GM18873 (cell line): ENCODE measurements at regions not wholly inside any gene's neighbourhood (a gene's known extent, or its start where the extent isn't known, plus 50 kb on each side); places are given as distances from the start of the nearest gene placed in this dataset.
"Not testable (repeated sequence)": the region's sequence is repeated elsewhere in the genome, so short reads cannot be mapped to it uniquely, and the experiment has no call there.

ENCODE experiments used
- ATAC-seq: cut with Tn5 transposase; IDR thresholded peaks from one replicate; pipeline ENCODE4 v1.9.1; 2021; ENCODE audit warnings: mild to moderate bottlenecking, moderate library complexity, moderate number of reproducible peaks; ENCODE audit not compliant: unreplicated experiment, low FRiP score

DNA sequence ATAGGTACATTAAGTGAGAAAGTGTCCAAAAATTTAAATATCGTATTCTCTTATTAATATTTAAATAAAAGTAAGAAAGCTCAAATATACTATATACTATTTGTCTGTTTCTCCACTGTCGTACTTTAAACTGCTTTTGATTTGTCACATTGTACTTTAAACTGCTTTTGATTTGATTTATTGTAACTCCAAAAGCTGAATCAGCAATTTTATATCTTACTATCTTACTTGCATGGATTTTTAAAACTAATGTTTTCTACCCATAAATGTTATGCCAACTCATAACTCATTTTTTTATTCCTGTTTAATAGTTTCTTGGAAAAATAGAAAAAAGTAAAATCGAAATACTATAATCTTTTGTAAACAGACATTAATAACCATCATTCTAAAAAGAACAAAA lies 1128.2 kb upstream of the ACVR2A start:
- ATAC-seq = no peak

DNA sequence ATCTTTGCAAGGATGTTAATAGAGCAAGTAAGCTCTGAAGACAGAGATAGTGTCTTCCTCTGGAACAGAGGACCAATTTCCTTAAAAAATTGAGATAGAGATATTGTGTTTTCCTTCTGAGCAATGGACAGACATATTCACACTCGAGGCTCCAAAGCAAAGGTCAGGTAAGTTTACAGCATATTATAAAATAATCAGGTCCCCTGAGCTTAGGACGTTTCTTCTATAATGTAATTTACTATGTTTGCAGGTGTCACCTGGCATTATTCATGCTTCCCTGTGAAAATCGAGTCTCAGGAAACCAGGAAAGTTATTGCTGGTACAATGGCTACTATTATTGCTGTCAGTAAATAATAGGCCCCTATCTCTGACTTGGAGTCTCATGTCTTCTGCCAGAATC lies 1135.8 kb upstream of the ACVR2A start:
- no peak for ATAC-seq

DNA sequence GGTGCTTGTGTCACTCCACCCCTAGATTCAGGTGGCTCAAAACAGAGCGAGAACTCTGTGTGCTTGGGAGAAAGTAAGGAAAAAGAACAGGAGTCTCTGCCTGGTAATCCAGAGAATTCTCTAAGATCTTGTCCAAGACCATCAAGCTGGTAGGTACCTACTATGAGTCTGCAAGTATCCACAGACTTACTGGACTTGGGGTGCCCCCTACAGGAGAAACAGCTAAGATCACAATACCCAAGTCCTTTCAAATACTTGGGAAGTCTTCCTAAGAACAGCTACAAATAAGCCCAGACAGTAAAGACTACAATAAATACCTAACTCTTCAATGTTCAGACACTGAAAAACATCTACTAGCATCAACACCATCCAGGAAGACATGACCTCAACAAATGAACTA lies 1143.6 kb upstream of the ACVR2A start:
- ATAC-seq = no peak

DNA sequence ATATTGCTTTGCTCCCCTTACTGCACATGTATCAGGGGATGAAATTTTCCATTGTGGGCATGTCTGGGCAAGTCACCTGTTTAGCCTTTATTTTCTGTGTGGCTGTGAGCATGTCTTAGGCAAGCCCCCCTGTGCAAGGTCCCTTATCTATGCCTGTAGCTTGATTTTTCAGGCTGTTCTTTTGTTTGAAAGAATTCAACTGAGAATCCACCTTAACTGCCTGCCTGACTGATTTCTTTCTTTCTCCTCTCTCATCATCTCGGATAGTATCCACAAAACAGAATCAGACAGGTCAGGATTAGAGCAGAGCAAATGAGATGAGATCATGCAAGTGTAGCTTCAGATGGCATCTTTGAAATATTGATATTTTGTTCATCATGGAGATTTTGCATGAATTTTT lies 1147.5 kb upstream of the ACVR2A start:
- no peak for ATAC-seq

DNA sequence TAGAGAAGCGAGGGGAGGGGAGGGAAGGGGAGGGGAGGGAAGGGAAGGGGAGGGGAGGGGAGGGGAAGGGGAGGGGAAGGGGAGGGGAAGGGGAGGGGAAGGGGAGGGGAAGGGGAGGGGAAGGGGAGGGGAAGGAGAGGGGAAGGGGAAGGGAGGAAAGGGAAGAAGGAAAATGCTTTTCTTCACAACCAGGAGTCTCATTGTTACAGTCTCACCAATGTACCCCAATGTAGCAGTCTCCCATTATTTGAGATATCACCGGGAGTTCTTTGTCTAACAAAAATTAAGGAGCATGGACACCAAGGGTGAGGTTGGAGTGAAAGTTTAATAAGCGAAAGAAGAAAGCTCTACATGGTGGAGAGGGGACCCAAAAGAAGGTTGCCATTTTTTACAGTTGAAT lies 1148.0 kb upstream of the ACVR2A start:
- ATAC-seq = not testable (repeated sequence)

DNA sequence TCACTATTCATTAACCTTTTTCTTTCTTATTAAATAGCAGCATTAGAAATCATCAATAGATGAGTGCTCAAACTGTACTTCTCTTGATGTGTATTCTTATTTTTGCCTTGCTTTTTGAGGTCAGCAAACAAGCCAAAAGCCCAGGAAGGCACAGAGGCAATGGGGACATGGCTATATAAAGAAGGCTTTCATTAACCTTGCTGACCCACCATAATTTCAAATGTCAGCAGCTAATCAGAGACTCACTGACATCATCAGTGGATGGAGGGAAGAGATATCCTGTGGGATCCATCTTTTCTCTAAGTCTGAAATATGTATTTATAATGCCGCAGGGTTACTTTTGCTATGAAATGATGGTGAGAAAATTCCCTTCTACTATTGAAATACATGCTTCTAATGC lies 1162.8 kb upstream of the ACVR2A start:
- ATAC-seq = no peak

DNA sequence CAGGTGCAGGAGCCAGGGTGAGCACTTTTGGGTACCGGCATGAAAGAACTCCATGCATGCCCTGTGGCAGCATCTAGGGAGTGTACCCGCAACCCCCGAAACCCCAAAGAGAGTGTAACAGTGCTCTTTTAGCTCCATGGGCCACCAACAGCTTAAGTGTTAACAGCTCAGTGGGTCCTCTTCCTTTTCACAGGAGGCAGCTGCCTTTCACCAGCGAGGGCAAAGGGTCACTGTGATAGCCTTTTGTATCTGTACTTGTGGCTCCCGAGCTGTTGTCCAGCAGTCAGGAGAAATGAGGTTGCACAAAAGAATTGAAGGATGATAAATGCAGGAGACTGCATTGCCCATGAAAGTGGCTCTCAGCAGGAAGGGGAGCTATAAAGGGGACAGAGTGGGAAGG lies 1166.3 kb upstream of the ACVR2A start:
- ATAC-seq = no peak

DNA sequence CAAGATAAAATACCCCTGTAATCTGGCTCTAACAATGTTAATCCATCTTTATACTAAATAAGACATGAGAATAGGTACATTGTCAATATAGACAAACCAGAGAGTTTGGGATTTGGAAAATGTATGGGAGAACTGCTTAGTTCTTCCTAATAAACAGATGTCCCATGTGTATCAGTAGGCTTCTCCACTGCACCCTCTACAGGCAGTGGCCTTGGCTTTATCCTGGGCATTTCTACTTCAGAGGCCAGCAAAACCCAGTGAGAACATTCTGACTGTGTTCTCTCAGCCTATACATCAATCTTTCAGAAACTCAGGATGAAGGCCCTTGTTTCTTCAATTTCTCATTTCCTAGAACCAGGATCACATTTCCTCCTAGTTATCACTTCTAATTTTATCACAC lies 1167.5 kb upstream of the ACVR2A start:
- ATAC-seq = no peak

DNA sequence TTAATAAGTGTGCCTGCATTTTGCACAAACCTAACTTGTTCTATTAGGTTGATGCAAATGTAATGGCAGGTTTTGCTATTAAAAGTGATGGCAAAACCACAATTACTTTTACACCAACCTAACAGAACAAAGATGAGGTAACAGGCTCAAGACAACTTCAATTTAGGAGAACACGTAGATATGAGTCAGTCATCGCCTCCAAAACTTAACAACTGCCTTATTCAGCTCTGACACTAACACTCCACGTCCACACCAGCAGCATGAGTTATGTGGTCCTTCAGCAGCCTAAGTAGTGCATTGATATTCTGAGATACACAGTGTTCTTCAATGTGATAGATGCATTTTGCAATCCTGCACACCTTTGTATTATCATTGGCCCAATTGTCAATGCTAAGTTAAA lies 1175.1 kb upstream of the ACVR2A start:
- no peak for ATAC-seq

DNA sequence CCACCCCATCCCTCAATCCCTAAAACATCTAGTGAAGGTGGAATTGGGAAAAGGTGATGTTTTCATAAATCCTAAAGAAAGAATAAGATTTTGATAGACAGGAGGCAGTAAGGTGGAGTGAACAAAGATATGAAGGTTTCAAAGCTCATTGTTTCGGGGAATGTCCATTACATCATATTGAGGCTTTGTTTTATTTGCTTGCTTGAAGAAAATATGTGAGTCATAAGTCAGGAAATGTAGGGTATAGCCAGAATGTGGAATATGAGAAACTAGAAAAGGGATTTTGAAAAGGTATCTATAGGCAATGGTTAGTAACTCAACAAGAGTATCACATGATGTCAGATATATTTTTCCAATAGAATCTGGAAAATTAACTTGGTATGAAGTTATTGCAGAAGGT lies 1178.5 kb upstream of the ACVR2A start:
- ATAC-seq = no peak

DNA sequence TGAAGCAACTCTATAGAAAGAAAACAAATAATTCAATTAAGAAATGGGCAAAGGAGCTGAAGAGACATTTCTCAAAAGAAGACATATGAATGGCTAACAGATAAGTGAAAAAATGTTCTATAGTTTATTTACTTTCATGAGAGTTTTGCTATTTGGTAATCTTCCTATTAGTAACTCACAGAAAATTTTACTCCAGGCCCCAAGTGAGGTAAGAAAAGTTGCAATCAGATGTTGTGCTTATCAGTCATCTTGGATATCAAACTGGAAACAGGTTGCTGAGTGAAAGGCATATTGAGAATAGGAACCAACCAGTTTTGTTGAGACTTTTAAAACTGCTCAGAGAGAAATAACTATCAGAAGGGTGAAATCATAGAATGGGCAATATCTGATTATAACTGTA lies 1179.0 kb upstream of the ACVR2A start:
- no peak for ATAC-seq

DNA sequence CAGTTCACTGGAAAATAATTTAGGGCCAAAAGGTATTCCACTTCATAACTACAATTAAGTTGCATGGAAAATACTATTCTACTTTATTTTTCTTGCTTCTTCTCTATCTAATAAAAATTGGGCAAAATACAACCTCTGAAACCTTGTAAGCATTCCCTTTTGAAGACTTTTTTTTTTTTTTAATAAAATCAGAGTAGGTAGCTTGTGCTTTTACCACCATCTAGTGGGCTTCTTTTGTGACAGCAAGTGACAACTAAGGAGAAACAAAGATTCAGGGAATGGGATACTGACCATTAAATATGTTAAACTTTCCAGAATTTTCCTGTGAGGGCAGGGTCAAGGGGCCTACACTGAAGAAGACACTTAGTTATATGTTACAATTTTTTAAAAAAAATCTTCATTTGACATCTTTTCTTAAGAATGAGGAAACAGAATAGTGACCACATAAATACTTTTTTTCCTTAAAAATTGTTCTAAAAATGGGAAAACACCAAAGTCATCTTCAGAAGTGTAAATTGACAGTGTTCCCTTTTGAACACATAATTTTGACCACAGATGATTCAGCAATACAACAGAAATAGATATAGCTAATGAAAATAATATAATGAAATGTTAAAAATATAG lies 1183.2 kb upstream of the ACVR2A start:
- ATAC-seq = no peak

DNA sequence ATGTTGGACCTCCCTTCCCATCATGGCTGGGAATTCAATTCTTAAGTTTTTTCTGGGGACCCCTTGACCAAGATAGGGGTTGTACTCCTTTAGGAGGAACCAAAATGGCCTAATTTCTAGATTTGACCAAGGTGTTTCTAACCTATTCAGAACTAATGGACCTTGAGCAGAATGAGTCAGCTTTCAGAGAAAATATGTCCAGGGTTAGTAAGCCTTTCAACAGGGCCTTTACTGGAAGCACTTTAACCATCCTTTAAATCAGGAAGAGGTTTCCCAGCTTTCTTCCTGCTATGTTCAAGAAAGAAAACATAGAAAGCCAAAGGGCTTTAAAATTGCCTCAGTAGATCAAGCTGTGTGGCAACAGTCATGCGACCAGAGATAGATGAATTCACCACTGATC lies 1184.9 kb upstream of the ACVR2A start:
- ATAC-seq = no peak

DNA sequence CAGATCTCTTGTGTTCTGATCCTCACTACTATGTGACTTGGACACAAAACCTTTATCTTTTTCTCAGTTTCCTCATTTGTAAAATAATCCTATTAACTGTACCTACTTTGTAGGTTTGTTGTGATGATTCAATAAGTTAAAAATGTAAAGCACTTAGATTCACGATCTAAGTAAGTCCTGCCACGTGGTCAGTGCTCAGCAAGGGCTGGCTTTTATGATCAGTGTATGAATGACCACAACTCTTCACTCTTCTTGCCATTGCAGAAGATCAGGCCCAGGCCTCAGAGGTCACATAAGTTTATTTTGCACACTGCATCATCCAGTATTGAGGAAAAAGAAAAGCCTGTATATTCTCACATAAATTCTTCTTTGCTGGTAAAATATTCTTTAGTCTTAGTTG lies 1192.5 kb upstream of the ACVR2A start:
- ATAC-seq = no peak

DNA sequence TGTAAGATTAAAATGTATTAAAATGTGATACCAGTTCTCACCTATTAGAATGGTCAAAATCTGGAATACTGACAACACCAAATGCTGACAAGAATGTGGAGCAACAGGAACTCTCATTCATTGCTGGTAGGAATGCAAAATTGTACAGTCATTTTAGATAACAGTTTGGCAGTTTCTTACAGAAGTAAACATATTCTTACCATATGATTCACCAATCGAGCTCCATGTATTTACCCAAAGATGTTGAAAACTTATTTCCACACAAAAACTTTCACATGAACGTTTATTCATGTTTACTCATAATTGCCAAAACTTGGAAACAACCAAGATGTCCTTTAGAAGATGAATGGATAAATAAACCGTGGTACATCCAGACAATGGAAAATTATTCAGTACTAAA lies 1193.5 kb upstream of the ACVR2A start:
- ATAC-seq = no peak

DNA sequence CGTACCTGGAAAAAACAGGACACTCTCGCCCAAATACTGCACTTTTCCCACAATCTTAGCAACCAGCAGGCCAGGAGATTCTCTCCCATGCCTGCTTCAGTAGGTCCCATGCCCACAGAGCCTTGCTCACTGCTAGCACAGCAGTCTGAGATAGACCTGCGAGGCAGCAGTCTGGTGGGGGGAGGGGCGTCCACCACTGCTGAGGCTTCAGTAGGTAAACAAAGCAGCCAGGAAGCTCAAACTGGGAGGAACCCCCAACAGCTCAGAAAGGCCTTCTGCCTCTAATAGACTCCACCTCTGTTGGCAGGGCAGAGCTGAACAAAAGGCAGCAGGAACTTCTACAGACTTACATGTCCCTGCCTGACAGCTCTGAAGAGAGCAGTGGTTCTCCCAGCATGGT lies 1202.8 kb upstream of the ACVR2A start:
- no peak for ATAC-seq

DNA sequence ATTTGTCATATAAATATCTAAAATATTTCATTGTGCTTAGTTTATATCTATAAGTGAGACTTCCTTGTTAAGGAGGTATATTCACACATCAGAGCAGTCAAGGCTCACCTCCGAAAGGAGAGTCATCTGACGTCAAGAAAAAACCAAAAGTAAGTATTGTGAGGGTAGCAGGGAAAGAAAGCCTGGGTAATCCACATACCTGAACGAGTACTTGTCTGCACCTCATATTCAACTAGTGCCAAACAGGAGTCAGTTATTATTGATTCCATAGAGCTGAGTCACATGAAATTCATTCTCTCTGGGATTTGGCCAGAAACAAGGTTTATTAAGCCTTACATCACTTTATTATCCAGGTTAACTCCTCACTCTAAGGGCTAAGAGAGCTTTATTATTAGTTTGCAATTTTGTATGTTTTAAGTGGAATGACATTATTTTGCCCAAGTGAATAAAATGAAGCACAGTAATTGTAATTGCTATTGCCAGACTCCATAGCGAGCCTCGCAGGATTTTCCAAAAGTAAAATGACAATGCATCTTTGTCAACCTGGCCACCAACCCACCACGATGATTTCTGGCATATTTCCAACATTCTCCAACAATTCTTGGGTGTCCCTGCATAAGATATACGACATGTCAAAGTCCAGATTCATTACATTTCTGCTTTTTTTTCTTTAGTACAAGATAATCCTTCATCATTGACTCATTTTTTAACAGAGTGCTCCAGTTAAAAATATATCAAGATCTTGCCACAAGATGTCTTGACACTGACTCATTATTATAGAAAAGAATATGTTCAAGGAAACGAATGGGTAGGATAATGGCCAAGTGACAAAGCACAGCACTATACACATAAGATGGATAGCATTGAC lies 1210.4 kb upstream of the ACVR2A start:
- no peak for ATAC-seq

DNA sequence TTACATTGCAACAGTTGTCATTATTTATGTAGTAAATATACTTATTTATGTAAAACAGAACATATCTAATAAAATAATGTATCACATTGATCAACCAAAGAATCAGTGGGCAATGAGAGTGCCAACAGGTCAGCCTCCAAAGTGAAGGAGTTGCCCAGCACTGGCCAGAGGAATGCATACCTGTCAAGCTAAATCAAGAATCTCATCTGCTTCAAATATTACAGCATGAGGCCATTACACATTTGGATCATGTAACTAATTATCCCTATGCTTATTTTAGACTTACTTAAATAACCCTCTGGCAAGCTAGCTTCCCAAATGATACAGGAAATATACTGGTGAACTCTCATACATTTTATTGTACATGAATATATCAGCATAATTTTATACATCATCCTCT lies 1211.7 kb upstream of the ACVR2A start:
- no peak for ATAC-seq

DNA sequence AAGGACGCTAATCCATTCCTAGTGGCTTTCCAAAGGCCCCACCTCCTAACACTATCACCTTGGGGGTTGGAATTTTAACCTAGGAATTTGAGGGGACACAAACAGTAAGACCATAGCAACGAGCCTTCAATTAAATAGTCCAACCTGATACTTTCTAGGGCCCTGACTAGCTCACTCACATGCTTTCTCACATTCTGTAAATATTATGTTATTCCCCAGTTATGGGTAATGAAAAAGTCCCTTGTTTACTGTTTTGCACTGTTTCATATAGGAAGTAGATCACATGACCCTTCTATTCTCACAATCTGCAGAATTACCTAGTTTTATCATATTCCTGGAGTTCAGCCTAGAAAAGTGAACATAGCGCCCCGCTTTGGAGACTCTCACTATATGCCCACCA lies 1212.1 kb upstream of the ACVR2A start:
- peak; percentile 44 for ATAC-seq

DNA sequence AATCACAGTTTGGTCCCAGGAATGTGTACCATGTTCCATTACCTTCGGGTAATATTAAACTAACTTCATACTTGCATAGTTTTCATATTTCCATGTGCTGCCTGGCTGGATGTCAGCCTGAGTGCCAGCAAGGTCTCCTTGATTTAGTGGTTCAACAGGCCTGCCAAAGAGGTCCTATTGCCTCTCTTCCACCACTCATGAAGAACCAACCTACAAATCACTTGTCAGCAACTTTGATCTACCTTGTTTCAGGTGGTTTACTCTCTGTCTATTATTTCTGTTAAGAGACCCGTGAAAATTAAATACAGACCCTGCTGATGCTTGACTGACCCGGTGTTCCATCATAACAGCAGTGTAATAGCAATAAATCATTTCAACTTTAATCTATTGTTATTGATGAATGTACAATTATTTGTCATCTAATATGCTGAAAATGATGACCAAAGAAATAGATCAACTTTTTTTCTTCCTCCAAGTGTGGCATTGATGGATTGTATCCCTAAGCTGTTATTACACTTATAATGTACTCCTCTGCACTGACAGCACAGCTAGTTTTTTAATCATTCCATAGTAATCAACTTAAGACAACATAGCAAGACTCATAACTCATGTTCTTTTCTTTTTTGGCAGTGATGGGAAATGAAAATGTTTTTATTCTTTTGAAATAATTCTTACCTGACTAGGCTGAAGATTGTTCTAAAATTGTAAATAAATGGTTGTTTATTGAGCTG lies 1220.2 kb upstream of the ACVR2A start:
- ATAC-seq = no peak

DNA sequence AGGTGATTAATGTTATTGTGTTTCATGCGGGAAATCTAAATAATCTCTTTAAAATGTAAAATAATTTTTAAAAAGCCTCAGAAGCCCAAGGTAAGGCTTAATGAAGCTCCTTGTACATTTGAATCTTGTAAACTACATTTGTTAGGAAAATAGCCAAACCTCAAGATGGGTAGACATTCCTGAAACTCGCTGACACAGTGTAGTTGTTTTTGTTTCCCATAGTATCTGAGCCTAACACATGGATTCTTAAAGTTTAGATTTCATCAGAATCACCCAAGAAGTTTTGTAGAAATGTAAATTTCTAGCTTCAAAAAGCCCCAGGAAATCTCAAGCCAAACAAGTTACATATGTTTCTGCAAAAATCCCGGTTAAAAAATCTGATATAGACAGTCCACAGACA lies 1221.1 kb upstream of the ACVR2A start:
- no peak for ATAC-seq

DNA sequence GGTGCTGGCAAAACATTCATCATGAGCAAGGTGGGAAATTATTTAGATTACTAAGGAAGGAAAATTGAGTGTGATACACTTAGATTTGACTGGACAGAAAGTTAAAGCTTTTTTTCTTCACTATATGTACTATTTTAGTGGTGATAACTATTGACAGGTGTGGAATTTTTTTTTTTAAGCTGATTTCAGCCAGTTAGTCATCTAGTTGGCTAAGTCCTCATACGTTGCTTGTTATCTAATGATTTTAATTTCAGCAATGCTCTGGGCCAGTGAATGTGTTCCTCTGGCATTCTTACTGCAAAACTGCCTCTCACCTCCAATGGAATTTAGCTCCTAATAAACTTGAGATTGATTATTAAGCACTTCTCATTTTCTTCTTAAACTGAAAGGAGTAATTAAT lies 1223.2 kb upstream of the ACVR2A start:
- ATAC-seq = no peak
